ENCODE measurements at regions not wholly inside any gene's neighbourhood (a gene's known extent, or its start where the extent isn't known, plus 50 kb on each side); places are given as distances from the start of the nearest gene placed in this dataset.
"Not testable (repeated sequence)": the region's sequence is repeated elsewhere in the genome, so short reads cannot be mapped to it uniquely, and the experiment has no call there.

DNA sequence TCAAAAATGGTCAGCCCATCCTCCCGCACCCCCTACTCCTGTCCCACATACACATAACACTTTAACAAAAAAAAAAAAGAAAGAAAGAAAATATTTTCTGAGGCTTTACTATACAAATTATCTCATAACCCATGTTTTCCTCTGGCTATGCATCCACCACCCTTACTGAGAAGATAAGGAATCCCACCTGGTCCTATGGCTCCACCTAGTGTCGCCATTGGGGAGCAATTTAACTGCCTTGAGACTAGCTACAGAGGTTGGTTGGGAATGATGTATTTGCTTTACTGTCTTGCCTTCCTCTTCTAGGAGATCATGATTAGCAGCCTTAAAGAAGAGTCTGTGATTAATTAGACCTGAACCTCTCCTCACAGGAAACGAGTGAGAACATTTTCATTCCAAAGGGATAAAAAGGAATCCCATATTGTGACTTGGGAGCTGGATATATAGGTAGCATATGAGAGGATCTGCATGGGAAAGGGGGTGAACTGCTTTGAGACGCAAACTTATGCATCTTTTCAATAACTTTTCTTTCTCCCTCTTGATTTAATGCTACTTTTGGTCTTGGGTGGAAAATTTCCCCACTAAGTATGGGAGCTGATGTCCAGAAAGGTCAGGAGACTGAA is 77.7 kb upstream of the SELENOP start:
- peak; percentile 62 to 65 for DNase-seq

- no peak for DNase-seq
Measured at GRCh38 chr5:42888771-42889170, 77.1 kb upstream of the SELENOP start.

DNA sequence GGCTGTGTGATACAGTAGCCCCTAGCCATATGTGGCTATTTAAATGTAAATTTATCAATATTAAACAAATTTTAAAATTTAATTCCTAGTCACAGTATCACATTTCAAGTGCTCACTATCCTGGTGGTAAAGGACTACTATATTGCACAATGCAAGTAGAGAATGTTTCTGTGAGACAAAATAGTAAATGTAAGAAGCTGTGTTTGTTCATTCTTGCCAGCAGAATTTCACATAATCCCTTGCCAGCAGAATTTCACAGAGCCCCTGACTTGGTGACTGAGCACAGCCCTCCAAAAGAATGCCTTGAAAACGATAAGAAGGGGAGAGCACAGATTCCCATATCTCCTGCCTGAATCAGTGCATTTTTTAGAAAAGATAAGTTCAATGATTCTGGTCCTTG is 75.9 kb upstream of the SELENOP start:
- no peak for DNase-seq

GRCh38 chr5:42887097-42887496 is 75.4 kb upstream of the SELENOP start:
- no peak for DNase-seq

DNA sequence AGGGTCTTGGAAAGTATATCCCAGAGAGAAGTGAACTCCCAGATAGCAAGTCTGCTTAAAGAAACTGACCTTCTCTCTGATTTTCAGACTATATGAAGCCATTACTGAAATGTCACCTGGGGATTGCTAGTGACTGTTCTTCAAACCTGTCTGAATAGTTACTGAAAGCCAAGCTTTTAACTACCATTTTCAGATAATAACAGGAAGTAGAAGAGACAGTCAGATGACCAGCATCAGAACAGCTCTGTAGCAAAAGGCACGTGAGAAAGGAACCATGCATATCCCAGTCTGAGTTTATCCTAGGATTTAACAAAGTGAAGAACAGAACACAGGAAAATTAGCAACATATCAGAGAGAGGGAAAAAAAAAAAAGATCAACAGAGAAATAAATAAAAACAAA is 74.9 kb upstream of the SELENOP start:
- DNase-seq = no peak

- no peak for DNase-seq
Measured at GRCh38 chr5:42884326-42884725, 72.6 kb upstream of the SELENOP start.

DNA sequence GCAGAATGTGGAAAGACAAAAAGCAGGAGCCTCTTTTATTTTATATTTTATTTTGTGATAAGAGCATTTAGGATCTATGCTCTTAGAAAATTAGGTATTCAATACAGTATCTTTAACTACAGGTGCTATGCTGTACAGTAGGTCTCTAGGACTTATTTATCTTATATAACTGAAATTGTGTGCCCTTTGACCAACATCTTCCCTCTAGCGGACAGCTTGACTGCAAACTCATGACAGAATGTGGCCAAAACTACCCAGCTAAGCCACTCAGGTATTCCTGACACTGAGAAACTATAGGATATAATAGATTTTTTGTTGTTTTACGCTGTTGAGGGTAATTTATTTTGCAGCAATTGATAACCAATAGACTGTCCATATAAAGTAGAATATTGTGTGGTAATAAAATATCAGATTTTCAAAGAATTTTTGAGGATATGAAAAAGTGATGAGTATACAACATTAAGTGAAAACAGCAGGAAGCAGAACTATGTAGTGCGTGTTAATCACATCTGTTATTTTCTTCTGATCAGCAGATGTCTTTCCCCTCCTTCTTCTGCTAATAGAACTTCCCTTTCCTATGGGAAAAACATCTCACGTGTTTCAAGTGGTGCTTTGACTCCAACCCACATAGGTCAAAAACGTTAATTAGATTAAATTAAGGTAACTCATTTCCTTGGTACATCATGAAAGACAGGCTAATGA is 69.9 kb upstream of the SELENOP start:
- no peak for DNase-seq

DNA sequence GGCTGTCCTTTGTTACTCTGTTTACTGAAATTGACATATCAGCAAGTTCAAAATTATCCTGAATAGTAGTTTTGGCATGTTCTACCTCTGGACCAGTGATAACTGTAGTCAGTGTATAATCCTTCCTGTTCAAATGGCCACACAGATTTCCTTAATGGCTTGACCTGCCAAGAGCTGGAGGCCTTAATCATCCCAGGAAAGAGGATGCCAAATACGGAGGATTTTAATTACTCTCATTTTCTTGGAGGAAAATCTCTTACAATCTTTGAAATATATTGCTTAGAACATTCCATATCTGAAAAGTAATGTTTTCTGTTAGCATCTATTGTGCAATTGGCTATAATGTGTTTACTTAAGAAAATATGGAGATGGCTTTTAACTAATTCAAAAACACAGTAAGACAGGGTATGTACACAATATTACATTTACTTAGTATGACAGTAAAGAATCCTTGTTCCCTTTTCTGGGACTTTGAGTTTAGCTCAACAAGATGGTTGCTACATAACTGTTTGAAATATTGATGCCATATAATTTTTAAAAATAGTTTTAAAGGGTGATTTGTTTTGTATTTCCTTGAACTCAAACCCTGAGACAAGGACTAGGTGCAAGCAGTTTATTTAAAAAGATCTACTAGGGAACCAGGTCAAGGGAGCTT is 68.9 kb upstream of the SELENOP start:
- DNase-seq = no peak

DNA sequence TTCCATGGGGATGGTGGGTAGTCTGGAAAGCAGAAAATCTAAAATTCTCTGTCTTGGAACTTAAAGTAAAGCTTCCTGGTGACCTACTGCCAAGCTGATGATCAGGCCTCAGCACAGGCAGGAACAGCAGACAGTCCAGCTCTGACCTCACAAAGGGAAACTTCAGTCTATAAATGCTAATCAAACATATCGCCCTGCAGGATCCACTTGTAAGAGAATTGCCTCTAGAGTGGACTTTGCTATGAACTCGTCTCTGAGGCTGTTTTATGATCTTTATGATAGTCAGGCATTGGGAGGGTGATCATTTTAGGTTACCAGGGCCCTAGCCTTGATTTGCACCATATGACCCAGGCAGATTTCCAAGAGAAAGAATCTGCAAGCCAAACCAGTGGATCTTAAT is 67.6 kb upstream of the SELENOP start:
- DNase-seq = no peak

GRCh38 chr5:42878550-42878949 is 66.9 kb upstream of the SELENOP start:
- no peak for DNase-seq

DNA sequence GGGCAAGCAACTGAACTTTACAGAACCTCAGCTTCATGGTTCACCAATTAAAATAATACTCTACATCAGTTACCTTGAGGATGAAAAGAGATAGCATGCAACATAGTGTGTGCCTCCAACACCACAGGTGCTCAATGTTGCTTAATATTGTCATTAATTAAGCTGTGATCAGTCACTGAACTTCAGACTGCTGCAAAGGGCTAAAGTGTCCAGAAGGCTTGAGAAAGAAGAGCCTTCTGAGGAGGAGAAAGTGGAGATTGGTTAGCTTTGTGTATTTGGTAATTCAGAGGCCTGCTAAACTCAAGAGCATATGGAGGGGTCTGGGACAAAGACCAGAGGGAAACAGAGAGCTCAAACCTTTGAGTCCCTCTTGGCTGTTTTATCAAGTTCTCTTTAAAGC is 66.3 kb upstream of the SELENOP start:
- no peak for DNase-seq

GRCh38 chr5:42877431-42877830 is 65.7 kb upstream of the SELENOP start:
- DNase-seq = no peak

GRCh38 chr5:42876375-42876844 is 64.7 kb upstream of the SELENOP start:
- DNase-seq = no peak

DNA sequence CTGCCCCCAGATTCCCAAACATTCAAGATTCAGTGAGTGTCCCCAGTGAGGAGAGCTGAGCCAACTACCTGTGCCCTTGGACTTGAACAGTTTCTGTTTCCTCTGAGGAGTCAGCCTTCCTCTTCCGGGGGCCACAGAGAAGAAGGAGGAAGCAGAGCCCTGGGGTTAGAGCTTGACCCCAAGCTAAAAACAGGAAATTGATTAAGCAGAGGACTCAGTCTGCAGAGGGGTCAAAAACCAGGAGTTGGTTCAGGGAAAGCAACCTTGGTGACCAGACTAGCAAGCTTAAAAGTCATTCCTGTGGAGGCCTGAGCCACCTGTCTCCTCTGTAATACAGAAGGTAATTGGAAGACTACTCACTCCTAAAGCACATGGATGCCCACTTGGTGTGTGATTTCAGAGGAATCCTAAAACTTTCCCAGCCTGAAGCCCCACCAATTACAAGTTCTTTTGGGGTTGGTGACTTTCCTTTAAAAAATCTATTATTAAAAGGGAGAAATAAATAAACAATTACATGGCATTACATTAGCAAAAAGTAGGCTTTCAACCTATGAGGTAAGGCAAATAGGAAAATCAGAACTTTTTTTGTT is 64.2 kb upstream of the SELENOP start:
- peak; percentile 51 to 54 for DNase-seq

DNA sequence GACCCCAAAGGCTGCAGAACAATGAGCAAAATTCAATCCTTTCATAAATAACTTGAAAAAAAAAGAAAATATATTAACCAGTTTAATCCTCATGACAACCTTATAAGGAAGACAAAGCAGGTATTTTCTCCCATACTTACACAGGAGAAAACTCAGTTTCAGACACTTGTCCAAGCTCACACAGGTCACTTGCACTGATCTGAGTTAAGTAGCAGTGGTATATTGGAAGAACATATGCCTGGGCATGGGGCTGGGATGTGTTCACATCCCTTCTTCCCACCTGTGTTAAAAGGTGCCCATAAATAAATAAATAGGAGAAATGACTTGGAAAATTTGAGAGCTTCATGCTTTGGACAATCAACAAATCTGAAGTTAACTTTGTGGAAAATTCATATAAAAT is 63.5 kb upstream of the SELENOP start:
- DNase-seq = no peak

DNA sequence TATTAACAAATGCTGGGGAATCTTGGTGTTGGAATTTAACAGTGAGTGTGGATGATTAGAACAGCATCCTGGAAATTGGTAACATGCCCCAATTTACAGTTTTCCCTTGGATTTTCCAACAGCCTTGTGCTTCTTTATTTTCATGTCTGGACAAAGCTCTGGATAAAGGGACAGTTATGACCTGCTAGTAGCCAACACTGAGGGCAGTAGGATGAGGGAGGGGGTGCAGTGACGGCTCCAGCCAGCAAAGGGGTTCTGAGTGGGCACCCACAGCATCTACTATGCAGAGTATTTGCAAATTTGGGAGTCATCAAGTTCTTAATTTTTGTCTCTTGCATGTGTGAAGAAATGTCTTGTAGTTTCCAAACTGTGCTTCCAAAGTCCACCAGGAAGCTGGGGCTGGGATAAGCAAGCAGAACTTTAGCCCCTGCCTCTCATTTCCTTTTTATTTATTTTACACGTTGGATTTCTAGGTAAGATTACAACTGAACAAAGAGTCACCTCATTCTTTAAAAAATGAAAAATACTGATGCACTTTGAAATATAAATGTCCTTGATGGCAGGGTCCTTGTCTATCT is 63.0 kb upstream of the SELENOP start:
- DNase-seq = no peak

DNA sequence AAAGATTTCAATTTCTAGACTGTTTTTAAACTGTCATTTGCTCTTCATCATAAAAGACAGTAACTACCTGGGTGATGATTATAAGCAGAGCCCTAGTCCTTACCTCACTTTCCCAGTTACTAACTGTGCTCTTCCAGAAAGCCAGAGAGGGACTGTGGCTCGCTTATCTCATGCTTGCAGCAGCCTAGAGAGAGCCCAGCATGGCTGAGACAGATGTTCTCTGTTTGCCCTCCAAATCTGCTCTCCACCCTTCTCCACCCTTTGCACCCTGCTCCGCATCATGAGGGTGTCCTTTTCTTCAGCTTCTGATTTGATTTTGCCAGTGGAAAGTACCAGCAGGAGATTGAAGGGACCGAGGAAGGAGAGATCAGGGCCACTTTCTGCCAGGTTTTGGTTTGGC is 61.2 kb upstream of the SELENOP start:
- no peak for DNase-seq

DNA sequence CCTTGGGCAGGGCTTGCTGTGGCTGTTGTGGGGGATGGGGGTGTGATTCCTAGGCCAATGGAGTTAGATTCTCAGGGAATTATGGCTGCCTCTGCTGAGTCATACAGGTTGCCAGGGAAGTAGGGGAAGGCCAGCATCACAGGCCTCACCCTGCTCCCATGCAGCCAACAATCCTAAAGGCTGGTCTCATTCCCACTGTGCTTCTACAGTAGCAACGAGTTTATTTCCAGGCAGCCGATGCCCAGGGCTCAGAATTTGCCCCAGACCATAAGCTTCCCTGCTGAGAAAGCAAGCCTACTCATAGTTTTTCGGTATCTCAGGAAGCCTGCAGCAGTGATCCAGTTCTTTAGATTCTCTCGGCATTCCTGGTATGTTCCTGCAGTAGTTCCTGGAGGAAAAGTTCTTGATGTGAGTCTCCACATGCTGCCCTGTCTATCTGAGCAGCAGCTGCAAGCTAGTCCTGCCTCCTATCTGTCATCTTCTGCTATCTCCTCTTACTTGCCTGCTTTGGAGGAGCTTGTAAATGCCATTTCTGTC is 59.3 kb upstream of the SELENOP start:
- no peak for DNase-seq

GRCh38 chr5:42868417-42868816 is 56.7 kb upstream of the SELENOP start:
- DNase-seq = not testable (repeated sequence)

DNA sequence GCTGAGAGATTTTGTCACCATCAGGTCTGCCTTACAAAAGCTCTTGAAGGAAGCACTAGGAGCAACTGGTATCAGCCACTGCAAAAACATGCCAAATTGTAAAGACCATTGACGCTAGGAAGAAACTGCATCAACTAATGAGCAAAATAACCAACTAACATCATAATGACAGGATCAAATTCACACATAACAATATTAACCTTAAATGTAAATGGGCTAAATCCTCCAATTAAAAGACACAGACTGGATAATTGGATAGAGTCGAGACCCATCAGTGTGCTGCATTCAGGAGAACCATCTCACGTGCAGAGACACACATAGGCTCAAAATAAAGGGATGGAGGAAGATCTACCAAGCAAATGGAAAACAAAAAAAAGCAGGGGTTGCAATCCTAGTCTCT is 53.1 kb upstream of the SELENOP start:
- DNase-seq = not testable (repeated sequence)

Measured in AML-193 (cell line).